ENCODE measurements at regions not wholly inside any gene's neighbourhood (a gene's known extent, or its start where the extent isn't known, plus 50 kb on each side); places are given as distances from the start of the nearest gene placed in this dataset.
"Not testable (repeated sequence)": the region's sequence is repeated elsewhere in the genome, so short reads cannot be mapped to it uniquely, and the experiment has no call there.

DNA sequence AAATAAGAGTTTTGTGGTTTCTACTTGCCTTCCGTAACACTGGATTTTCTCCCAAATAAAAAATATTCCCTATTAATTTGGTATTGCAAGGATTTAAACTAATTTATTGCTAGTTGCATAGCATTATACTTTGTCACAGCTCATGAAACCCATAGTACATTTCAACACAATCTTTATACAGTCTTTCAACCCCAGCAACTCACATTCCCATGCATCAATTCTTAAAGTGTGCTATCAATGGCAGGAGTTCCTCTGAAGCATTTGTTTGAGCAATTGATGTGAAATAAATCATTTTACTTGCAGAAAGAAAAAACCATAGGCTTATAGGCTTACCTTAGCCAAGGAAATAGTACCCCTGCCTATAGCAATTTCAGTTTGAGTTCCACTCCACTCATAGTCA, 251.9 kb downstream of the PAPSS1 start:
- no peak for DNase-seq

DNA sequence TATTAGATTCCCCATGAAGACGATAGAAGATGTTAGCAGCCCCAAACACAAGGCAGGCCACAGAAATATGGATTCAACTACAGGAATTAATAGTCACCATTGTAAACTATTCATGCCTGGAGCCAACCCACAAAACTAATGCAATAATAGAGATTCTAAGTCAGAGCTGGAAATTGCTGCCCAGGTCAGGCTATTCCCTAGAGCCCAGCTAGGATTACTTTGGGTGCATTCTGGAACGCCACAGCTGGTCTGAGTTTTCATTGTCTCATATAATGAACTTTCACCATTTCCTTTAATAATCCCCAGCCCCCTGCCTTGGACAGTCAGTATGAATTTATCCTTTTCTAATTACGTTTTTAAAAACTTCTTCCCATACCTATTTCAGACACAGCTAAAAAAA, 252.6 kb downstream of the PAPSS1 start:
- no peak for DNase-seq

DNA sequence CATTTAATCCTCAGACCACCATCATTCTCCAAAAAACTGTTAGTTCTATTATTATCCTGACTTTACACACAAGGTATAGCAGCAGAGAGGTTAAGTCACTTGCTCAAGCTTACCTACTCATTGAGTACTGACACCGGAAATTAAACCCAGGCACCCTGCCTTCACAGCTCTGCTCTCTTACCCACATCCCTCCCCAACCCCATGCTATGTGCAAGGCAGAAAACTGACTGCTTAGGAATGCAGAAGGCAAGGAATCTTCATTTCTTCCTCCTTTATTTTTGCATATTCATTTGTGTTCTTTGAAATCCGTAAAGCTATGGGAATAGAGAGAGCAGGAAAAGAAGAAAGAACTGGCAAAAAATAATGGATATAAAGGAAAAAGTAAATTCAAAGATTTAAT, 261.8 kb downstream of the PAPSS1 start:
- no peak for DNase-seq

DNA sequence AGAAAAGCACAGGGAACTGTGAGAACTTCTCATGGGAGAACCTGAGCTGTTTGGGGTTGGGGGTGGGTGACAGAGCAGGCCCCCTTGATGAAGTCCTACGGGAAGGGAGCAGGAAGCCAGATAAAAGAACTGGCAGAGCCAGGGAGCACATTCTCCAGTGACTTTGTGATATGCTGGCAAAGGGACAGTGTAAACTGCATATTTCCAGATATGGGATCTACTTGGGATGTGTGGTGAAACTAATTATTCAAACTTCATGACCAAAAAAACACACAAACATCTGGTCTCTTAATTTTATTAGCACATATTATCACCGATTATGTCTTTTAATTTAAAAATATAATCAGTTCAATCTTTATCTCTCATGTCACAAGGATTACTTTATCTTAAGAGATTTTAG, 266.0 kb downstream of the PAPSS1 start:
- DNase-seq: no peak

GRCh38 chr4:107452717-107453630, 267.1 kb downstream of the PAPSS1 start:
- no peak for DNase-seq

- DNase-seq: no peak
Measured at GRCh38 chr4:107449611-107450369, 270.2 kb downstream of the PAPSS1 start.

GRCh38 chr4:107442538-107443111, 277.4 kb downstream of the PAPSS1 start:
- no peak for DNase-seq

DNA sequence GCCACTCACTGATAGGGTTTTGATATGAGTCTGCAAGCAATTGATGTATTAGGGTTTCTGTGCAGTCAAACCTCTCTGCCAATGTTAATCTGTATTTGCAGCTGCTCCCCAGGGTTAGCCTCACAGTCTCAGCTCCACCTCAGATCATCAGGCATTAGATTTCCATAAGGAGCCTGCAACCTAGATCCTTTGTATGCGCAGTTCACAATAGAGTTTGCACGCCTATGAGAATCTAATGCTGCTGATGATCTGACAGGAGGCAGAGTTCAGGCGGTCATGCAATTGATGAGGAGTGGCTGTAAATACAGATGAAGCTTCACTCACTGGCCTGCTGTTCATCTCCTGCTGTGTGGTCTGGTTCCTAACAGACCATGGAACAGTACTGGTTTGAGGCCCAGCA, 280.6 kb downstream of the PAPSS1 start:
- DNase-seq: no peak

DNA sequence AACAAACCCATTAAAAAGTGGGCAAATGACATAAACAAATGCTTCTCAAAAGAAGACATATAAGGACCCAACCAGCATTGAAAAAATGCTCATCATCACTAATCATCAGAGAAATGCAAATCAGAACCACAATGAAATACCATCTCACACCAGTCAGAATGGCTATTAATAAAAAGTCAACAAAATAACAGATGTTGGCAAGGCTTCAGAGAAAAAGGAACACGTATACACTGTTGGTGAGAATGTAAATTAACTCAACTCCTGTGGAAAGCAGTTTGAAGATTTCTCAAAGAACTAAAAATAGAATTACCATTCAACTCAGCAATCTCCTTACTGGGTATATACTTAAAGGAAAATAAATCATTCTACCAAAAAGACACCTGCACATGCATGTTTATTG, 283.6 kb downstream of the PAPSS1 start:
- not testable (repeated sequence) for DNase-seq

- no peak for DNase-seq
Measured at GRCh38 chr4:107432451-107432850, 287.6 kb downstream of the PAPSS1 start.

DNA sequence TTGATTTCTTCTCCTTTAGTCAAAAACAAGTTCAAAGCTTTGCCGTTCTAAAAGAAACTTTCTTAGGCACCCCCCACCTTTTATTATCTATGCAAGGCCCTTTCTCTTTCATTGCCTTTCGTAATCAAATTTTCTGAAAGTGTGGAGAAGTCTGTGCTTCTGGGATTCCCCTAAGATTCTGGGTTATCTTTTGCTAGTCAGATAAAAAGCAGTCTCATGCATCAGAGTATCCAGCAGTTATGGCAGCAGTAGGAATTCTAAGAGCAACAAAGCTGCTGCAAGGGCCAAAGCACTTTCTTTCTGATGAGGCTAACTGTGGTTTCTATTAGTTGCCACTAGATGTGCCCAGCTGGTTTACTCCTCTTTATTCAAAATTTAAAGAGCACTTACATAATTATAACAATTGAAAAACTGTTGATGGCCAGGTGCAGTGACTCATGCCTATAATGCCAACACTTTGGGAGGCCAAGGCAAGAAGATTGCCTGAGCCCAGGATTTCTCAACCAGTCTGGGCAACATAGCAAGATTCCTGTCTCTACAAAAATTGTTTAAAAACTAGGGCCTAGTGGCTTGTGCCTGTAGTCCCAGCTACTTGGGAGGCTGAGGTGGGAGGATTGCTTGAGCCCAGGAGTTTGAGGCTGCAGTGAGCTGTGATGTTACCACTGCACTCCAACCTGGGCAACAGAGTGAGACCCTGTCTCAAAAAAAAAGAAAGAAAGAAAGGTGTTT, 296.2 kb downstream of the PAPSS1 start:
- DNase-seq: no peak

DNA sequence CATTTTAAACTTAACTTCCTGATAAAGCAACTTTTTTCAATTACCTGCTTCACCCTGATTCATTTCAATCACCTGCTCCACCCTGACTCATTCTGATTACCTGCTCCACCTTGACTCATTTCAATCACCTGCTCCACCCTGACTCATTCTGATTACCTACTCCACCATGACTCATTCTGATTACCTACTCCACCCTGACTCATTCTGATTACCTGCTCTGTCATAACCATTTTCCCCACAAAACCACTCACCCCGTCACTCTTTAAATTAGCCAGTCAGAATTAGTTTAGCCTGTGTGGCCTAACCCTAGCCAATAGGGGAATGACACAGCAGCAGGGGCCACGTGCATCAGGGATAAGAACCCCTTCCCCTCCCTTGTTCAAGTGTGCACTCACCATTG, 300.5 kb downstream of the PAPSS1 start:
- DNase-seq: peak; percentile 5

DNA sequence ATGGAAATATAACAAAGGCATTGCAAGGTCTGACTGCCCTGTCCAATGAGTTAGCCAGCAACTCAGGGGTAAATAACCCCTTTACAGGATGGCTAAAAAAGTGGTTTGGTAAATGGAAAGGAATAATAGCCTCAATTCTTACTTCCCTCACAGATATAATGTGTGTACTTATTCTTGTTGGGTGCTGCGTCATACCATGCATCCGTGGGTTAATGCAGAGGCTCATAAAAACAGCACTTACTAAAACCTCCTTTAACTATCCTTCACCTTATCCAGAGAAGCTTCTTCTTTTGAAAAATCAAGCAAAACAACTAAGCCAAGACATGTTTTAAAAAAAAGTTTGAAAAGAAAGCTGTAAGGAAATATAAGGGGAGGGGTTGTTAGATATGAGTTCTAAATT, 301.0 kb downstream of the PAPSS1 start:
- no peak for DNase-seq

DNA sequence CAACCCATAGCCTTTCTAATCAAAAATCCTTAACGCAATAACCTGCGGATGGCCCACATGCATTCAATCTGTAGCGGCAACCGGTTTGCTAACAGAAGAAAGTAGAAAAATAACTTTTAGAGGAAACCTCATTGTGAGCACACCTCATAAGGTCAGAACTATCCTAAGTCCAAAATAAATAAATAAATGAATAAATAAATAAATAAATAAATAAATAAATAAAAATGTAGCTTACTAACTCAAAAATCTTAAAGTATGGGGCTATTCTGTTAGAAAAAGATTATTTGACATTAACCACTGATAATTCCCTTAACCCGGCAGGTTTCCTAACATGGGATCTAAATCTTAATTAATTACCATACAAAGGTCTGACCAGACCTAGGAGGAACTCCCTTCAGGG, 304.5 kb downstream of the PAPSS1 start:
- not testable (repeated sequence) for DNase-seq

- DNase-seq: not testable (repeated sequence)
Measured at GRCh38 chr4:107409872-107410271, 310.2 kb downstream of the PAPSS1 start.

DNA sequence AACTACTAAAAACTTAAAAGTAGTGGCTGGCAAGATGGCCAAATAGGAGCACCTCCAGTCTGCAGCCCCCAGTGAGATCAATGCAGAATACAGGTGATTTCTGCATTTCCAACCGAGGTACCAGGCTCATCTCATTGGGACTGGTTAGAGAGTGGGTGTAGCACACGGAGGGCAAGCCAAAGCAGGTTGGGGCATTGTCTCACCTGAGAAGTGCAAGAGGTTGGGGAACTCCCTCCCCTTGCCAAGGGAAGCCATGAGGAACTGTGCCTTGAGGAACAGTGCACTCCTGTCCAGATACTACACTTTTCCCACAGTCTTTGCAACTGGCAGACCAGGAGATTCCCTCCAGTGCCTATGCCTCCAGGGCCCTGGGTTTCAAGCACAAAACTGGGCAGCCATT, 311.1 kb downstream of the PAPSS1 start:
- DNase-seq: no peak

- no peak for DNase-seq
Measured at GRCh38 chr4:107404591-107405300, 315.3 kb downstream of the PAPSS1 start.

GRCh38 chr4:107402291-107402690, 317.7 kb downstream of the PAPSS1 start:
- DNase-seq: no peak

DNA sequence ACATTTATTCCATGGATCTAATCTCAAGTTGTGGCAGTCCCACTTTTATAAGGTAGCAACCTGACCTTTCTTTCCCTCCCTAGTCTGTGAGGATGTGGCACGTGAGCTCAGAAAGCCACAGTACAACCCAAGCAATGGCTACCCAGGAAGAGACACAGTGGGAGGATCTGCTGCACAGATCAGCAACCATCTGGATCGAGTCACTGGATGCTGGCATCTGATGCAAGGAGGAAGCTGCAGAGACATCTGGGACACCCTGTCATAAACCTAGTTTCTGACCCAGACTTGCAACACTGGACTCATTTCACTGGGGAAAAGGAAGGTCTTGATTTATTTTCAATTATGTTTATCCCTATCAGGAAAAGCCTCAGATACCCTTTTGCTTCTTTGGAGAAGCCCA, 327.1 kb downstream of the PAPSS1 start:
- DNase-seq: no peak

GRCh38 chr4:107392380-107392779, 327.7 kb downstream of the PAPSS1 start:
- no peak for DNase-seq

- no peak for DNase-seq
Measured at GRCh38 chr4:107391630-107392028, 328.4 kb downstream of the PAPSS1 start.

- DNase-seq: no peak
Measured at GRCh38 chr4:107391009-107391629, 328.9 kb downstream of the PAPSS1 start.
